IPS DF 6.9 (cell line): ENCODE measurements at regions not wholly inside any gene's neighbourhood (a gene's known extent, or its start where the extent isn't known, plus 50 kb on each side); places are given as distances from the start of the nearest gene placed in this dataset.

Experiments used
- DNase-seq: peaks from one replicate; pipeline ENCODE4 v3.0.0-alpha.2; 2013; ENCODE audit warnings: low read depth, low spot score
- H3K27ac ChIP-seq: one replicate; pipeline ENCODE4 v1.5.1; 2013; ENCODE audit warnings: low read length, control low read depth
- H3K27me3 ChIP-seq: 2 replicates; pipeline ENCODE4 v1.6.1; 2013; ENCODE audit warnings: mild to moderate bottlenecking, low read length; ENCODE audit not compliant: control insufficient read depth, insufficient read depth
- H3K36me3 ChIP-seq: 2 replicates; pipeline ENCODE4 v1.6.1; 2013; ENCODE audit warnings: low read length; ENCODE audit not compliant: control insufficient read depth, insufficient read depth
- H3K4me1 ChIP-seq: 2 replicates; pipeline ENCODE4 v1.6.1; 2013; ENCODE audit warnings: low read length; ENCODE audit not compliant: control insufficient read depth, insufficient read depth
- H3K4me3 ChIP-seq: 2 replicates; pipeline ENCODE4 v1.5.1; 2013; ENCODE audit warnings: mild to moderate bottlenecking, low read length
- H3K9me3 ChIP-seq: 2 replicates; pipeline ENCODE4 v1.6.1; 2013; ENCODE audit warnings: low read length, inconsistent platforms; ENCODE audit not compliant: control insufficient read depth, insufficient read depth
- WGBS: extraction: QIAGEN DNeasy Blood & Tissue Kit; methylation state at CpG from one replicate; pipeline ENCODE4 v1.1.7; 2013; ENCODE audit warnings: mixed read lengths, missing lambda C conversion rate; ENCODE audit not compliant: insufficient read length, insufficient coverage; 5-methylcytosine and 5-hydroxymethylcytosine counted together

DNA sequence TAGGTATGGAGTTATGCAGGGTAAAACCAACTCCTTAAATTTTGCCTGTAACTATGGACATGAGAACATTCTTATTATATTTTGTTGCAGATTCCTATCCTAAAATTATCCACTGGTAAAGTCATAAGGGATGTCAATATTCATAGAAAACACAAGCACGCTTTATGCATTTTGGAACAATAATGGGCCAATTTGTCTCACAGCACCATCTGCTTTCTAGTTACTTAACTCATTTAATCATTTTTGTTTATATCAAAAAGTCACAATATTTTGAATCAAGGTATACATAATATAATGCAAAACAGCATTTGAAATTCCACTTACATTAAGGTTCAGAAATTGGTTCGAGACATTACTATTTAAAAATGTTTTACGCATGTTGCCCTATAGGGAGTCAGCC is 203.0 kb downstream of the GABRG1 start:
- no peaks in the 10 kb centered on the region for H3K27me3 ChIP-seq
- no peaks in the 10 kb centered on the region for H3K36me3 ChIP-seq
- no peak for DNase-seq
- H3K9me3 ChIP-seq = no peaks in the 10 kb centered on the region; the same call in 1 of the 2 replicates
- H3K4me1 ChIP-seq = no peaks in the 10 kb centered on the region
- no peak overlapping the region for H3K4me3 ChIP-seq
- H3K27ac ChIP-seq = no peak overlapping the region
- WGBS = no CpG with 5 or more reads among the region's 3 CpGs

DNA sequence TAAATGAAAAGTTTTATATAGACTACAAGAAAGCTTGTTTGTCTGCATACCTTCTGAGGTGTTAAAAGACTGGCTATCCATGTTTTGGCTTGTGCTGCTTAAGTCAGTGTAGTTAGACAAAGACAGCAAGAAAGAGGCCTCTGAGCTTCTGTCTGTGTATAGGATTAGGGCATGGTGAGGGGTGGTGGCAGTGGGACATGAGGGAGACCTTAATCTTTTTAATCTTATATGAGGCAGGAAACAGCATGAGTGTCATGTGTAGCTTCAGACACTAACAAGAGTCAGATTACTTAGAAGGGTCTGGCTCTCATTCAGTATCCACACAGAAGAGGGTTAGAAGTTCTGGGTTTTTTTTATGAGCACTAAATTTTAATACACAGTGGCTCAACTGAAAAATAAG is 213.3 kb downstream of the GABRG1 start:
- Histone ChIP-seq H3K27me3 (no peaks in the 10 kb centered on the region), H3K4me1 (no peaks in the 10 kb centered on the region), H3K27ac (no peak overlapping the region), H3K4me3 (no peak overlapping the region), H3K36me3 (no peaks in the 10 kb centered on the region), H3K9me3 (no peaks in the 10 kb centered on the region)
- DNase-seq = no peak

DNA sequence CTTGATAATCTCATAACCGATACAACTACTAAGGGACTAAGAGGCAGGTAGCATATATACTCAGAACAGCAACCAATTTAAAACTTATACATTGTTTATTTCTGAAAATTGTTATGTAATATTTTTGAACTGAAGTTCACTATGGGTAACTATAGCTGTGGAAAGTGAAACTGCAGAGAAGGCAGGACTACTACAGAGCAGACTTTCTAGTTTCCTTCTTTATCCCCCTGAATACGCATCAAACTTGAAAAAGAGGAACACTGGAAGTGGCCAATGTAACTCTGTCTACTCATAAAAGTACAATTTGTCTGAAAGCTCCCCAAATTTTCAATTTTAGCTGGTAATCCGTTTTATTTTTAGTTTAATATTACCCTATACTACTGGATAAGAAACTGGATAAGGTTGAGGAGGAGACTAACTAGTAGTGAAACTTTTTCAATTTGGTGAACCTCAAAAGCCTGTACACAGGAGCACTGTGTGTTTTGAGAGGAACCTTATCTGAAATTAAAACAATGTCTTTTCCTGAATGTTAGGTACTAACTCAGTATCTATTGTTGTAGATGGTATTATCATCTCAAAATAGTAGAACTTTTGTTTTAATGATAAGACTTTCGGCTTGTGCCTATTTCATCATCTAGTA is 225.8 kb downstream of the GABRG1 start:
- Histone ChIP-seq H3K27ac (no peak overlapping the region), H3K36me3 (no peaks in the 10 kb centered on the region), H3K4me1 (no peaks in the 10 kb centered on the region), H3K27me3 (no peaks in the 10 kb centered on the region), H3K4me3 (no peak overlapping the region), H3K9me3 (no peaks in the 10 kb centered on the region; the same call in 1 of the 2 replicates)
- whole genome bisulfite sequencing = no CpG with 5 or more reads among the region's 4 CpGs
- DNase-seq = no peak

DNA sequence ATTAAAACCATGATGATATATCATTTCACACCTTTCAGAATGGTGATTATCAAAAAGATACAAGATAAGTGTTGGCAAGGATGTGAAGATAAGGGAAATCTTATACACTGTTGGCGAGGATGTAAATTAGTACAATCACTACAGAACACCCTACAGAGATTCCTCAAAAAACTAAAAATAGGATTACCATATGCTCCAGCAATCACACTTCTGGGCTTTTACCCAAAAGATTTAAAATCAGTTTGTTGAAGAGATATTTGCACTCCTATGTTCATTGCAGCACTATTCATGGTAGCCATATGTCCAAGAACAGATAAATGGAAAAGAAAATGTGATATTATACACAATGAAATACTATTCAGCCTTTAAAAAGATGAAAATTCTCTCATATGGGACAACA is 240.4 kb downstream of the GABRG1 start:
- H3K27ac ChIP-seq = no peak overlapping the region
- H3K36me3 ChIP-seq = no peaks in the 10 kb centered on the region
- no CpG with 5 or more reads among the region's 1 CpG for WGBS
- no peak for DNase-seq
- H3K9me3 ChIP-seq = no peaks in the 10 kb centered on the region
- H3K27me3 ChIP-seq = no peaks in the 10 kb centered on the region
- H3K4me3 ChIP-seq = no peak overlapping the region
- H3K4me1 ChIP-seq = no peaks in the 10 kb centered on the region

DNA sequence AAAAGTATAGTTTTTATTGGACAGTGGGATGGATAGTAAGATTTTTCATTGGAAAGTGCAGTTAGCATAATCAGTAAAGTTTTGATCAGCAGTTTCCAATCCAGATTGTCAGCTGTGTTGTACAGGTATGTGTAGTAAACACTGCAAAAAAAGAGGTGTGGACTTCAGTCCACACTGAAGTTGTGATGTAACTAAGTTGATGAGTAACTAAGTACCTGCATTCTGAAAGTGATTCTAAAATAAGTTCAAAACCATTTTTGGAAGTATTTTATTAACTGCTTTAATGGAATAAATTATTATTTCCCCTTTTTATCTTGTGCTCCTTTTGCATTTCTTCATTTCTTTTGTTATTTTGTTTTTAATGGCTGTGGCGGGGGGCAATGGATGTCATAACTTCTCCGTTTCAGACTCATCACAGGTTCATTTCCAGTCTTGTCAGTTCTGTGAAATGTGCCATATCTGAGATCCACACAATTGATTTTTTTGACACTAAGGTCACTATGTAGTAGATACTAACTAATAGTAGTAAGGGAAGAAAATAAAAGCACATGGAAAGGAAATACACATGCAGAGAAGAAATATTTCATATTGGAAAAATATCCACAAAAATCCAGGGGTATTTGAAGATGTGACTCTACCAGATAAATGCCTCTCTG is 247.5 kb downstream of the GABRG1 start:
- Histone ChIP-seq H3K27me3 (no peaks in the 10 kb centered on the region), H3K4me1 (no peaks in the 10 kb centered on the region), H3K27ac (no peak overlapping the region), H3K36me3 (no peaks in the 10 kb centered on the region), H3K4me3 (no peak overlapping the region), H3K9me3 (no peaks in the 10 kb centered on the region)
- no peak for DNase-seq
- WGBS = no CpG with 5 or more reads among the region's 2 CpGs

DNA sequence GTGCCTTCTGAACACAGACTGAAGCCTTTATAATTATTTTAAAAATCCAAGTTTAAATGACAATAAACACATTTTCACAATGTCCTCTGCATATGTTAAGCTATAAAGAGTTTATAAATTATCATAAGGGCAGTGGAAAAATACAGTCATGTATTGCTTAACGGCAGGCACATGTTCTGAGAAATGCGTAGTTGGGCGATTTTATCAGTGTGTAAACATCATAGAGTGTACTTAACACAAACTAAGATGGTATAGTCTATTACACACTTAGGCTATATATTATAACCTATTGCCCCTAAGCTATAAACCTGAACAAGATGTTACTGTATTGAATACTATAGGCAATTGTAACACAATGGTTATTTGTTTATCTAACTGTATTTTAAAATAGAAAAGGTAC is 254.7 kb downstream of the GABRG1 start:
- Histone ChIP-seq H3K4me1 (no peaks in the 10 kb centered on the region), H3K27me3 (no peaks in the 10 kb centered on the region), H3K36me3 (no peaks in the 10 kb centered on the region), H3K9me3 (no peaks in the 10 kb centered on the region), H3K27ac (no peak overlapping the region), H3K4me3 (no peak overlapping the region)
- DNase-seq = no peak
- WGBS = no CpG with 5 or more reads among the region's 3 CpGs

DNA sequence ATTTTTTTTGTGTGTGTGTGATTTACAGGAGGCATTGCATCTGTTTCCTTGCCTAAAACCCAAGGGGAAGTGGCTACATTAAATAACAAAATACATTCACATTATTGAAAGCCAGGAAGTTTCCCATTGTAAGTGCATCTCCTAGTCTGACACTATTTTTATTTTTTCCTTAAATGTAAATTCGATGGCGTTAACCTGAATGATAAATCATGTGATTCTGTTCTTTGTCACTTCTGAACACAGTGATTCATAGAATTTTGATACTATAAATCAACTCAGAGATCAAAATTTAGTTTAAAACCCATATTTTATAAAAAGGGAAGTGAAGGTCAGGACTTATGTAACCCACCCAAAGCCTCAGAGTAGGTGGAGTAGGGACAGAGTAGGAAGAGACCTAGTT is 258.1 kb downstream of the GABRG1 start:
- Histone ChIP-seq H3K27me3 (no peaks in the 10 kb centered on the region), H3K36me3 (no peaks in the 10 kb centered on the region), H3K27ac (no peak overlapping the region), H3K4me3 (no peak overlapping the region), H3K4me1 (no peaks in the 10 kb centered on the region), H3K9me3 (no peaks in the 10 kb centered on the region)
- DNase-seq = no peak
- WGBS = no CpG with 5 or more reads among the region's 2 CpGs

DNA sequence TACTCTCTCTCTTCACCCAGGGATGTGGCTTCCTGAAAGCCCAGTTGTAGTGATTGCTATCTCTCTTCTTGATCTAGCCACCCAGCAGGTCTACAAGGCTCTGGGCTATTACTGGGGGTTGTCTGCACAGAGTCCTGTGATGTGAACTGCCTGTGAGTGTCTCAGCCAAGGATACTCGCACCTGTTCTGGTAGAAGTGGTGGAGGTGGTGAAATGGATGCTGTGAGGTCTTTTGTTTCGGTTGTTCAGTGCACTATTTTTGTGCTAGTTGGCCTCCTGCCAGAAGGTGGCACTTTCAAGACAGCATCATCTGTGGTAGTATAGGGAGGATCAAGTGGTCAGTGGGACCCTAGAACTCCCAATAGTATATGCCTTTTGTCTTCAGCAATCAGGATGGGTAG is 268.0 kb downstream of the GABRG1 start:
- H3K4me1 ChIP-seq = no peaks in the 10 kb centered on the region
- H3K27me3 ChIP-seq = no peaks in the 10 kb centered on the region
- no peak overlapping the region for H3K4me3 ChIP-seq
- no peak overlapping the region for H3K27ac ChIP-seq
- WGBS = no CpG with 5 or more reads among the region's 2 CpGs
- no peak for DNase-seq
- peaks cover 2% of the 10 kb centered on the region for H3K9me3 ChIP-seq
- no peaks in the 10 kb centered on the region for H3K36me3 ChIP-seq

DNA sequence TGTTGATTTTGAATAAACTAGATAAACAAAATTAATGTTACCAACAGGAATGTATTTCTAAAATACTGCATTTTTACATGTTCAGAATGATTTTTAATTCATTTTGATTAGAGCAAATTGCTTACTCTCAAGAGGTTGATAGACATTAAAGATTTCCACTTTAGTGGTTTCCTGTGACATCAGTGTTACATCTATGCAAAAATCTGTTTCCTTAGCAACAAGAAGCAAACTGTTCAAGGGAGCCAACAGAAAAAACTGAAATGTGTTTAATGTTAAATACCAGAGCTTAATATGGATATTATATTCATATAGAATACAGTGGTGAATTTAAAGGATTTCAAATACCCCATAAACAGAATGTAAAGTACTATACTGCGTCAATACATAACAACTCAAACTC is 277.8 kb downstream of the GABRG1 start:
- Histone ChIP-seq H3K36me3 (no peaks in the 10 kb centered on the region), H3K27ac (no peak overlapping the region), H3K9me3 (no peaks in the 10 kb centered on the region), H3K4me3 (no peak overlapping the region), H3K27me3 (no peaks in the 10 kb centered on the region), H3K4me1 (no peaks in the 10 kb centered on the region)
- no CpG with 5 or more reads among the region's 1 CpG for WGBS
- DNase-seq = no peak

DNA sequence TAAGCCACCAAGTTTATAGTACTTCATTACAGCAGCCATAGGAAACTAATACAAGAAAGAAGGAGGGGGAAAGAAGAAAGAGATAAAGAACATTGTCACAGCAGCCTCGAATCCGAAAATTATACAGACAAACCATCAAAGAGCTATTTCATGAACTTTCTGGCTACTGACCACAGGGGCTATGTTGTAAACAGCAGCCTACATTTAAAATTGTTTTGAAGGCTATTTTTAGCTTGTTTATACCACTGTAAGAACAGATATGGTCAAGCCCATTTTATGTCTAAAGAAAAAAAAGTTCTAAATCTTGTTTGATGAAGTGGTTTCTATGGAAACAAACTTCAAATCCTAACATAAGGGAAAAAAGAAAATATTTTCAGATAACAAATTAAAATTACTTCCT is 282.1 kb downstream of the GABRG1 start:
- Histone ChIP-seq H3K36me3 (no peaks in the 10 kb centered on the region), H3K9me3 (no peaks in the 10 kb centered on the region), H3K27me3 (no peaks in the 10 kb centered on the region), H3K4me3 (no peak overlapping the region), H3K27ac (no peak overlapping the region), H3K4me1 (no peaks in the 10 kb centered on the region)
- WGBS = no CpG with 5 or more reads among the region's 2 CpGs
- no peak for DNase-seq

DNA sequence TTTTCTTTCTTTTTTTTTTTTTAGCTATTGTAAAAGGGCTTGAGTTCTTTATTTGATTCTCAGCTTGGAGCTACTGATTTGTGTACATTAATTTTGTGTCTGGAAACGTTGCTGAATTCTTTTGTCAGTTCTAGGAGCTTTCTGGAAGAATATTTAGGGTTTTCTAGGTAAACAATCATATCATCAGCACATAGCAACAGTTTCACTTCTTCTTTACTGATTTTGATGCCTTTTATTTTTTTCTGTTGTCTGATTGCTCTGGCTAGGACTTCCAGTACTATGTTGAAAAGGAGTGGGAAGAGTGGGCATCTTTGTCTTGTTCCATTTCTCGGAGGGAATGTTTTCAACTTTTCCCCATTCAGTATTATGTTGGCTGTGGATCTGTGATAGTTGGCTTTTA is 292.2 kb downstream of the GABRG1 start:
- Histone ChIP-seq H3K27me3 (no peaks in the 10 kb centered on the region), H3K9me3 (no peaks in the 10 kb centered on the region; the same call in 1 of the 2 replicates), H3K4me1 (no peaks in the 10 kb centered on the region), H3K27ac (no peak overlapping the region), H3K4me3 (no peak overlapping the region), H3K36me3 (no peaks in the 10 kb centered on the region)
- no peak for DNase-seq
- WGBS = no CpG with 5 or more reads among the region's 2 CpGs
